GM18507 (cell line): ENCODE measurements at regions not wholly inside any gene's neighbourhood (a gene's known extent, or its start where the extent isn't known, plus 50 kb on each side); places are given as distances from the start of the nearest gene placed in this dataset.

Experiments
- DNase-seq: peaks from one replicate; pipeline ENCODE4 v3.0.0; 2011; ENCODE audit warnings: low read depth; ENCODE audit not compliant: insufficient read length; ENCODE audit errors: extremely low spot score
- FAIRE-seq: peaks from 2 replicates; lab custom pipeline; 2011; peaks lifted over from hg19 to GRCh38; lab: Jason Lieb, UNC

DNA sequence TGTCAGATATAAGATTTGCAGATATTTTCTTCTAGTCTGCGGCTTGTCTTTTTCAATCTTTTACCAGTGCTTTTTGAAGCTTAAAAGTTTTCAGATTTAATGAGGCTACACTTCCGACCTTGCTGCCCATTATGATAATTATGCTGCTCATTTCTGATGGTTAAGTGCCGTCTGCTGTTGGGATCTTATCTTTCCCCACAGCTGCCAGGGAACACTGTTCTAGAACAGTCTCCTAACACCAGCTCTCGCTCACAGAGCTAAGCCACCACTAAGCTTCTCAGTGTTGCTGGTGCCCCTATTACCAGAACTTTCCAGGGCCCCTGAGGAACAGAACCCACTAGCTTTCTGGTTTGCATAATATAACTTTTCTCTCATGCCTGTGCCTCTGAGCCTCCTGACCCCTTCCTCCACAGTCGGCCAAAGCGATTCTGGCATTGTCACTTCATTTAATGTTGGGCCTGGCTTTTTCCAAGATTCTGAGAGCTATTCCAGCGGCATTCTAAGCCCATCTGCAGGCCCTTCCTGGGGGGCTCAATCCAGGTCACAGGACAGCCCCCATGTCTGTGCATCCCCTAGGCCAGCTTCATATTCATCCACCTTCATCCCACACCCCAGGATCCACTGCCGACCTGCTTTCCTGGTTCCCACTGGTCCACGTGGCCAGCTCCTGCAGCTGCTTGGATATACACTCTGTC, 237.0 kb downstream of the PTPRU start:
- FAIRE-seq = no peak
- DNase-seq = no peak

DNA sequence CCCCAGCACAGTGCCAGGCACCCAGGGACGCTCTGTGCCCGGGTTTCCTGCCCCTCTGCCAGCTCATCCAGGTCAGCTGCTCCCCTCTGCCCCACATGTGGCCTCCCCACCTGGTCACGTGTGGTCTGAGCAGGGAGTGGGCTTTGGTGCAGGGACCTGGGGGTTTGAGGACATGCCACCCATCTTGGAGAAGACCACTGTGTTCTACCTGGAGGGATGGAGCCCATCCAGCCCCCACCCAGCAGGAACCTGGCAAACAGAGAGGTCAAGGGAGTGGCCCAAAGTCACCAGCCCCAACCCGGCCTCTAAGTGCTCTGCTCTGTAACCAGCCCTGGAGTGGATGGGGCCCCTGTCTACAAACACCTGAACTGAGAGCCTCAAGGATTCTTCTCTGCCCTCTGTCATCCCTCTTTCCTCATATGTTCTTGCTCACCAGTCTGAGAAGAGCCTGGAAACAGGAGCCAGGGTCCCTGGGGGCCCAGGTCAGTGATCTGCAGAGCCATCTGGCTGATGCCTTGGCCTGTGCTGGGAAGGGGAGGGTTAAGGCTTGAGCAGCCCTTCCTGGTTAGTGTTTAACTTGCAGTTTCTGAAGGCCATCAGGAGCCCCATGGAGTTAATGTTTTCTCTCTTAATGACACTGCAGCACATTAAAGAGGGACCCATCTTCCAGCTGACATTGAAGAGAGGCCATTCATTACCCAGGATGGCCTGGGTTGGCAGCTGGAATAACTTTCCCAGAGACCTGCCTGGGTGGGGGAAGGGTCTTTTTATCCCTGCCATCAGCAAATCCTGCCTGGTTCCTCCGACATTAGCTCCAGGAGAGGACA, 235.4 kb downstream of the PTPRU start:
- DNase-seq (no peak), FAIRE-seq (peak; percentile 44)

DNA sequence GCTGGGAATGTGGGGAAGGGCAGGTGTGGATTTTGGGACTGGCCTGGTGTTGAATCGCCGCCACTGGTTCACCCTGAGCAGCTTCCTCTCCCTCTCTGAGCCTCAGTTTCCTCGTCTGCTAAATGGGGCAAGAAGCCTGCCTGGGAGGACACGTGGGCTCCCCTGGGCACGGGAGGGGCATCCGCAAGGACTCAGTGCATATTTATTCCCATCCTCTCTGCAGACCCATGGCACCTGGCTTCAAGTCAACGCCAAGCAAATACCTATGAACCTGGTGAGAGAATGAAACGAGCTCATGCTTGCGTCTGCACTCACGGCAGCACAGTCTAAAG, 234.4 kb downstream of the PTPRU start:
- no peak for FAIRE-seq
- no peak for DNase-seq

DNA sequence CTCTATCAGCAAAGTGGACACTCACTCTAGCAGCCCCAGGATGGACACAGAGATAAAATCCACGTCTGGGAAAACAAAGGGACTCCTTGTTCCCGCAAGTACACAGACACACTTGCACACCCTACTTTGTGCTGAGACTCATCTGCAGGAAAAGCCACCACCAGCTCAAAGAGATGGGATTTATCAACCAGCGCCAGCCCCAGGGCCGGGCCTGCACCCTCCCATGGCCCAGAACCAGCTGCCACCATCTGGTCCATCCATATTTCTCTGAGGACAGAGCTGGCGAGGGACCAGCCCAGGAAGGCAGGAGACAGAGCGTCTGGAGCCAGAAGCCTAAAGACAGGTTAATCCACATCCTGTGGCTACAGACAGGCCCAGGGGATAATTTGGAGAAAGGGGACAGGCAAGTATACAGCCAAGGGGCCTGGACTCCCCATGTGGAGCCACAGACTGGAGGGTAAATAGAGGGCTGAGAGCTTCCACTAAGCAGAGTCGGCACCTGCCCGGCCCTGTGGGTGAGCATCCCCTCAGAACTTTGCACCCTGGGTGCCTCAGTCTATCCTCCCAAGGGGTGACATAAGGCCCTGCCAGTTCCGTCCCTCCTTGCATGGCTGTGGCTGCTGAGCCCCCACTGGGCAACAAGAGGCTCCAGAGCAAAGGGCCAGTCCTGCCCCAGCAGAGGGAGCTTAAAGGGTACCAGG, 233.9 kb downstream of the PTPRU start:
- FAIRE-seq = no peak
- DNase-seq = no peak

DNA sequence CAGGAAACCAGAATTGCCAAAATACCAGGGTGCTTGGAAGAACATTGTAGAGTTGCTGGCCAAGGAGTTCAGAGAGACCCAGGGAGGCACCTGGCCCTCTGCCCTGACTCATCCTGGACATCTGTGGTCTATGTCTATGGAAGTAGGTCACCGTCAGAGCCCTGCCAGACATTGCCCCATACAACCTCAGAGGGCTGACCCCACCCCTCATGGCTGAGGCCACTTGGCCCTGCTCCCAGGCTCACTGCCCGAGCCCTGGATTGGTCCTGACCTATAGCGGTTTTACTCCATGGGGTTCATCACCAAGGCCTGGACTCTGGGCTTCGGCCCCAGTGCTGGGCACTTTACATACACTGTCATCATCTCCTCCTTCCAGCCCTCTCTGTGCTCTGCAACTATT, 233.1 kb downstream of the PTPRU start:
- FAIRE-seq (no peak), DNase-seq (no peak)

DNA sequence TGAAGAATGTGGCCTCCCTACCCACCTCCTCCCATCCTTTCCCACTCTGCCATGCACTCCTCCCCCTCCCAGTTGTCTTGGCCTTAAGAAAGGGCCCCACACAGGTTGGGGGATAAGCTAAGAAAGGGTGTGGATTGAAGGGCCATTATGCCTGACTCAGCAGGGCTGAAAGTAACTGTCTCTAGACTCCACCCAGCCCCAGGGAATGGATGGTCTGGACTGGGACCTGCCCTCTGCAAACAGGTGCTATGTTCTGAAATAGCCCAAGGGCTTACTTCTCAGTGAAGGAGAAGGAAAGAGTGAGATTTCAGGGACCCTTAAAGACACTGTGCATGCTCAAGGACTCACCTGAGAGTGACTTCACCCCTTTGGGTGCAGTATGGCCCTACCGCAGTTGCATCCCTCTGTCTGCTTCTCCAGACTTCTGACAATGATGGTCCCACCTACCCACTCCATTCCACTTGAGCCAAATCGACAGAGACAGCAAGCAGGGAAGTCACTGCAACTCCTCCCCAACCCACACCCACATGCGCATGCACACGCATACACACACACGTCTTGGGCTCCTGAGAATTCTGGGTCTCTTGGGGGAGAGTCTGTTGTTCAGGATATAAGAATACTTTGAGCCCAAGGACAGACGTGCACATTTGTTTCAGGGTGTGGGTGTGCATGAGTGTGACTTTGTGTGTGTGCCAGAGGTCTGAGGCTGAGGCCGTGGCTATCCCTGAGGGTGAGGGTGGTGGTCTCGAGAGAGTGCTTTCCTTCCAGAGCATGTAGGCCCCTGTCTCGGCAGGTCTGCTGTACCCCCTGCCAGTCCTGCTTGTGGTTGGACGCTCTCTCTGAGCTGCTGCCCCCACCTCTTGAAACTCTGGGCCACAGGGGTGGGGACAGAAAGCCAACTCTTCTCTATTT, 231.9 kb downstream of the PTPRU start:
- no peak for FAIRE-seq
- DNase-seq = no peak

DNA sequence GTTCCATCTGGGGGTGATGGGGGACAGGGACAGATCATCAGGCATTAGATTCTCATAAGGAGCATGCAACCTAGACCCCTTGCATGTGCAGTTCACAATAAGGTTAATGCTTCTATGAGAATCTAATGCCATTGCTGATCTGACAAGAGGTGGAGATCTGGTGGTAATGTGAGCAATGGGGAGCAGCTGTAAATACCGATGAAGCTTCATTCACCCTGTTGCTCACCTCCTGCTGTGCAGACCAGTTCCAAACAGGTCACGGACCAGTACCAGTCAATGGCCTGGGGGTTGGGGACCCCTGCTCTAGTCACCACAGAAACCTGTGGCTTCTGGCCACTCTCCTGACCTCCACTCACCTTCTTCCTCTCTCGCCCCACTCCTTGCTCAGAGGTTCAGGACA, 229.9 kb downstream of the PTPRU start:
- FAIRE-seq = no peak
- DNase-seq = no peak

DNA sequence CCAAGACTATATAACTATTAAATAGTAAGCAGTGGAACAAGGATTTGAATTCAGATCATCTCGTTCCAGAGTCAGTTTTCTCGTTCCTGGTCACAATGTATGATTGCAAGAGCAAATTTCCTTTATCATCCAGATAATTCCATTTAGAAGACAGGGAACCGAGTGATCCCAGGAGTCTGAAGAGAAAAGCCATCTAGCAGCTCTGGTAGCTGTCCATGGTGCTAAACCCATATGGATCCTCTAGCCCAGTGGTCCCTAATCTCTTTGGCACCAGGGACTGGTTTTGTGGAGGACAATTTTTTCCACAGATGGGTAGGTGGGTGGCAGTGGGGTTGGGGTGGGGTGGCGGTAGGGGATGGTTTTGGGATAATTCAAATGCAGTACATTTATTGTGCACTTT, 229.4 kb downstream of the PTPRU start:
- no peak for FAIRE-seq
- no peak for DNase-seq

DNA sequence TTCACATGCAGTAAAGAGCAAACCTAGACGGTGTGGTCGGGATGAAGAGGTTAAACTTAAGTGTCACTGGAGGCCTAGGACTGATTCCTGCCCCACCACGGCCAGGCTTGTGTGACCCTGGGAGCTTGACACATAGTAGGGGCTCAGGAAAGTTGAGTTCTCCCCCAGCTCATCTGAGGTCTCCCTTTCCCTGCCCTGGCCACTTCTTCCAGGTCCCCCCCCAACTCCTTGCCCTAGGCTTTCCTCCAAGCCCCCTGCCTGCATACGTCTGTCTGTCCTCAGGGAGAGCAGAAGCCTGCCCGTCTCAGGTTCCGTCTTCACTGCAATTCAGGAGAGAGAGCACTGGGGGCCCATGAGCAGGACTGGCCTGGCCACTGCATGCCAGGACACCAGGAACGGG, 225.8 kb downstream of the PTPRU start:
- FAIRE-seq (no peak), DNase-seq (no peak)

DNA sequence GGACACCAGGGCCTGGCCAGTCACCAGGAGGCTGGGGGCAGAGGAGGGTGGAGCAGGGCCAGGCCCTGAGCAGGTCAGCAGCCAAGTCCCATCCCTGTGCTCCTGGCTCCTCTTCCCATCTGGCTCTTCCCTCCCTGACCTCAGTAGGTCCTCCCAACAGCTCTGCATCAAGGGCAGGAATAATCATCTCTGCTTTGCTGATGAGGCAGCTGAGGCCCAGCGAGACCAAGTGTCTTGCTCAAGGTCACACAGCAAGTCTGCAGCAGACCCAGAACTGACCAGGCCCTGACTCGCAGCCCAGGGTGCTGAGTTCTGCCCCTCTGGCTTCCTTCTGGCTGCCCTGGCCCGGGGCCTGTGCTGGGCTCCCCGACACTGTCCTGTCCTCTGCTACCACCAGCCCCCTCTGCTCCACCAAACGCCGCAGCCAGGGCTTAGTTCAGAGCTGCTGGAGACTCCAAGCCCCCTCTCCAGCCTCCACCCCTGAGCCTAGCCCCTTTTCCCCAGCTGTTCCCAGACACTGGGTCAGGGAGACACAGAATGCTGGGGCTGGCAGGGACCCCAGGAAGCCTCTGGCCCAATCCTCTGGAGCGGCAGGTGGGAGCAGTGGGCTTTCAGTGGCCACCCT, 224.9 kb downstream of the PTPRU start:
- FAIRE-seq (no peak), DNase-seq (no peak)

DNA sequence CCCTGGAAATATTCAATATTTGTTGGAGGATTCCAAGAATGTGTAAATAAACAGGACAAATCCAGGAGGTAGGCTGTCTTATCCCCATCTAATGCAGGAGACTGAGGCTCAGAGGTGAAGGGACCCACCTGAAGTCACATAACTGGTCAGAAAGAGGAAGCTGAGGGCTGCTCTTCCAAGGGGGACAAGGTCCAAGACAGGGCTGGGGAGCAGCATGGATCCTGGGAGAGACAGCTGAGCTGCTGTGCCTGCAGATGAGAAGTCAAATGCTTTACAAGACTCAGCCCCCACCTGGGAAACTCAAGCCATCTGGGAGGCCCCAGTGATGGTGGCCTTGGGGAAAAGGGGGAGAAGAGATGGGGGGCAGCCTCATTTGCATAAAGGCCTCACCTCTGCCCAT, 224.4 kb downstream of the PTPRU start:
- DNase-seq = no peak
- FAIRE-seq = no peak

DNA sequence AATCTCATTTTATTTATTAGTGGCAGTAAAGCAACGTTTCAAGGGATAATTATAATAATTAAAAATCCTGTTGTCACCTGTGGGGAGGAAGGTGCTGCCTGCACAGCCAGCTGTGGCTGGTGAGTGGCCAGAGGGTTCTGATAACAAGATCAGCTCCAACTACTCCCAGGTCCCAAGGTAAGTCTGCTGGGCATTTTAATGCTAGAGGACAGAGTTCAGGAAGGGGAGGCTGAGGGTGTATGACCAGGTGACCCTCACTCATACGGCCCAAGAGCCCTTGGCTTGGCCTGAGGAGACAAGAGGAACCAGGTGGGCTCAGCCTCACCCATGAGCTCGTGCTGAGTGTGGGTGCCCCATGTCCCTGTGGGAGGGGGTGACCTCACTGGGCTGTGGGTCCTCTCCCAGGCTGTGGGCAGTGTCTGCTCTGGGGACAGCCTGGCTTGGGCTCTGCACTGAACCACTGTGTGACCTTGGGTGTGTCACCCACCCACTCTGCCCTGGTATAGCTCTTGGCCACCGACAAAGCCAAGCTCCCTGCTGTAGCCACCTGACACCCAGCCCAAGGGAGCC, 223.8 kb downstream of the PTPRU start:
- no peak for DNase-seq
- no peak for FAIRE-seq

DNA sequence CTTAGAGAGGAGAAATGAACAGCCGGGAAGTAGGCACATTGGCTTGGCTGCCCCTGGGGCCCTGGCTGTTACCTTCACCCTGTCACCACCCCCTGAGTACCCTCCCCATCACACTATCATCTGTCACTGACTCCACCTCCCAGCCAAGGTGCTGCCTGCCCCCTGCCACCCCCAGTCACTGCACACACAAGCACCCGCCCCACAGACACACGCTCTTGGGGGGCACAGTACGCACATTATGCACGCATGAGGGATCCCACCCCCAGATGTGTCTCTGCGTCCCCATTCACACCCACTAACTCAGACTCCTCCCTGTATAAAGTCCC, 223.3 kb downstream of the PTPRU start:
- DNase-seq (no peak), FAIRE-seq (no peak)

DNA sequence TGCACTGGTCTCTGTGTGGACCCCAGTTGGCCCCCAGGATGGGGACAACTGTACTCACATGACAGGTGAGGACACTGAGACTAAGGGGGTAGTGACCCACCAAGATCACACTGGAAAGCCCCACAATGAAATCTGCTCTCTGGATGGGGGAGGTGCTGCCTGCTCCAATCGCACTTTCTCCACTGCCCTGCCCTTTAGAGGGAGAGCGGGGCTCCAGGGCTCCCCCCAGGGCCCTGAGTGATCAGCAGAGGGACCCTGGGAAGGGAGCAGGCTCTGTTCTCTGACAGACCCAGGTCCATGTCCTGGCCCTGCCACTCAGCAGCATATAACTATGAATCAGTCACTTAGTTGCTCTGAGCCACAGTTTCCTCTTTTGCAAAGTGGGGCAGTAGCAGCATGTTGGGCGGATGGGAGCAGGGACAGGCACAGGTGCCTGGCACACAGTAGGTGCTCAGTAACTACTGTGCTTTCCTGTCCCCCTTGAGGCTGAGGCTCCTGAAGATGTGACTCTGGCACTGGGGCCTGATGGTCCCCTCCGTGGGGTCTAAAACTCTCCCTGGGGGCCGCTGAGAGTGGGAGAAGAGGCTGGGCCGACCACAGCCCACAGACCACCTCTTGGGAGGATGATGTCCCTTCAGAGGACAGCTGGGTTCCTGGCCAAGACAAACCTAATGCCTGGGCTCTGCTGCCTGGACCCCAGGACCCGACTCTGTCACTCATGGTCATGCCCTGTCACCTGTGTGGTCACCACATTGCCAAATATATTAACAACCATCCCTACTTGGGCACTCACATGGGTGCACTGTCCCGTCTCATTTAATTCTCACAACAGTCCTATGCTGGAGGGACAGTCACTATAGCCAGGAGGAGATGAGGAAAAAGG, 222.7 kb downstream of the PTPRU start:
- FAIRE-seq (no peak), DNase-seq (no peak)

DNA sequence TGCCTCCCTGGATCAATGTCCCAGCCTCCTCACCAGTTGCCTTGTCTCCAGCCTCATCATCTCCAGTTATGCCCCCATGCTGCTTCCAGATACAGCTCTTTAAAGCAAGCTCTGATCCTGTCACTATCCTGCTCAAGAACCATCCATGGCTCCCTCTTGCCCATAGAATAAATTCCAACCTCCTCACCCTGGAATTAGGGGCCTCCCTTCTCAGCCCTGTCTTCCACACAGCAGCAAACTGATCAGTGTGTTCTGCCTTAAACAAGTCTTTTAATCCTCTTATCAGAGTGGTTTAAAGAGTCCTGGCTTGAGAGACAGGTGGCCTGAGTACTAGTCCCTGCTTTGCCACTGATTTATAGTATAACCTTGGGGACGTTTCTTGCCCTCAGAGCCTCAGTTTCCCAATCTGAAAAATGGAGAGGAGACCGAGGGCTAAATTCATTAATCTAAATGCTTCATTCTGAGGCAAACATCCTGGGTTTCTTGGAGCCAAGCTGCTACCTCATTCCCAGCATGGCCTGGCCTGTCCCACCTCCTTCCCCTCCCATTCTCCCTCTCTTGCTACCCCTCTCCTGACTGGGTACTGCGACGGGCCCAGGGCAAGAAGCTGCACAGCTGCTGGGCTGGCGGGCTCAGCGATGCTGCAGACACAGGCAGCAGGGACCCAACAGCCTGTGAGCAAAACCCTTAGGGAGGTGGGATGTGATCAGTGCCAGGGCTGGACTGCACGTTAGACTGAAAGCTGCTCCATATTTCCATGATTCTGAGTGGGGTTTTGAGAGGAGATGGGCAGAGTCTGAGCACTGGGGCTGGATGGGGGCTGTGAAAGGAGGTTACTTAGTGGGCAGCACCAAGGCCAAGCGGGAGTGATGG, 221.4 kb downstream of the PTPRU start:
- FAIRE-seq (no peak), DNase-seq (no peak)

DNA sequence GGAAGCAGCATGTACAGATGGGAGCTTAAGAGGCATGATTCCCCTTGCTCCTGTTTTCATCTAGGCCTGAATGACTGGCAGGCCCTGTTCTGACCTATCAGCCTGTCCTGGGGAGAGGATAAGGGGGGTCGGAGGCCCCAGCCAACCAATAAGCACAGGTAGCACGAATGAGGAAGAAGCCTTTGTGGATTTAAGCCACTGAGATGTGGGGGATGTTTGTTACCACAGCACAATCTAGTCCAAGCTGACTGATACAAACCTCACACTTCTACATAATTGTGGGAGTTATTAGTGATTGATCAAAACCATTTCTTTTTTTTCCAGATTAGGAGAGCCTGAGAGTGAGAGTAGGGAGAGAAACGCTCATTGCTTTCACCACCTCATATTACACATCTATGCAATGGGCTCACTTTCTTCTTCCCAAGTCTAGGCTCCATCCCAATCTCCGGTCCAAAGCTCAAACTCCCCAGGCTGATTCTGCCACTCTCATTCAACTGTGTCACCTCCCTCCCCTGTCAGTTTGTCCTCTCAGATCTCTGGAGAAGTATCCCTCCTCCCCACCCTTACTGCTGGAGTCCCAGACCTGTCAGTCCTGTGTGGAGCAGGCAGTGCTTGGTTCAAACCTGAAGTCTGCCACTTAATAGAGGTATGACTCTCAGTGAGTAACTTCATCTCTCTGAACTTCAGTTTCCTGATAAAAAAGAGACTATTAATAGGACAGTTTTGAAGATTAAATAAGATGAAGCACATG, 220.5 kb downstream of the PTPRU start:
- FAIRE-seq (no peak), DNase-seq (no peak)

DNA sequence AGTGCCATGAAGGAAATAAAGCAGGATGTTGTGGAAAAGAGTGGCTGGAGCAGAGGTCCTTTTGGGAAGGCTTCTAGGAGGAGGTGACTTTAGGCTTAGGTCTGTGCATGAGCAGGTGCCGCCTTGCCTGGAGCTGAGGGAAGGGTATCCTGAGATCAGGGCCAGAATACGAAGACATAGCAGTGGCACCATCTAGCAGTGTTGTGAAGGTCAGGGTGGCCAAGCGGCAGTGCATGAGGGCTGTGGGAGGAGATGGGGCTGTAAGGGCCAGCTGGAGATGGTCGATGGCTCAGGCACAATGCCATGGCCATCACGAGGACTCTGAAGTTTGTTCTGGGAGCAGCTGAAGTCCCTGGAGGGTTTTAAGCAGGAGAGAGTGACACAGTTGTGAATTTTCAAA, 219.5 kb downstream of the PTPRU start:
- no peak for FAIRE-seq

More for the DNA sequence above, 219.5 kb downstream of the PTPRU start:
- no peak for DNase-seq
